ENCODE measurements at regions not wholly inside any gene's neighbourhood (a gene's known extent, or its start where the extent isn't known, plus 50 kb on each side); places are given as distances from the start of the nearest gene placed in this dataset.
"Not testable (repeated sequence)": the region's sequence is repeated elsewhere in the genome, so short reads cannot be mapped to it uniquely, and the experiment has no call there.

- ATAC-seq = no peak
- Mint-ChIP-seq H3K4me3 (no peak overlapping the region), H3K27ac (no peak overlapping the region), H3K4me1 (no peaks in the 10 kb centered on the region), H3K36me3 (ENCODE audit: low read depth) (no peaks in the 10 kb centered on the region), H3K27me3 (no peaks in the 10 kb centered on the region)
- H3K9me3 ChIP-seq (ENCODE audit: control insufficient read depth, low read length, poor library complexity, severe bottlenecking) = no peaks in the 10 kb centered on the region
- no peak for DNase-seq
Measured at GRCh38 chr4:54423066-54423465, 194.0 kb downstream of the PDGFRA start.

GRCh38 chr4:54427826-54428225, 198.7 kb downstream of the PDGFRA start:
- H3K9me3 ChIP-seq (ENCODE audit: control insufficient read depth, low read length, poor library complexity, severe bottlenecking) = no peaks in the 10 kb centered on the region
- Mint-ChIP-seq H3K27ac (no peak overlapping the region), H3K4me3 (no peak overlapping the region), H3K4me1 (no peaks in the 10 kb centered on the region), H3K27me3 (peaks cover 10% of the 10 kb centered on the region), H3K36me3 (ENCODE audit: low read depth) (no peaks in the 10 kb centered on the region)
- ATAC-seq (no peak), DNase-seq (no peak)

- H3K4me1 Mint-ChIP-seq = no peaks in the 10 kb centered on the region
- peaks cover 10% of the 10 kb centered on the region for H3K27me3 Mint-ChIP-seq
- ATAC-seq (no peak), DNase-seq (no peak)
- no peak overlapping the region for H3K27ac Mint-ChIP-seq
- no peaks in the 10 kb centered on the region for H3K9me3 ChIP-seq (ENCODE audit: control insufficient read depth, low read length, poor library complexity, severe bottlenecking)
- H3K4me3 Mint-ChIP-seq = no peak overlapping the region
- H3K36me3 Mint-ChIP-seq (ENCODE audit: low read depth) = no peaks in the 10 kb centered on the region
Measured at GRCh38 chr4:54428940-54429339, 199.8 kb downstream of the PDGFRA start.

GRCh38 chr4:54433686-54434085, 204.6 kb downstream of the PDGFRA start:
- H3K36me3 Mint-ChIP-seq (ENCODE audit: low read depth) = peaks cover 2% of the 10 kb centered on the region
- peaks cover 21% of the 10 kb centered on the region for H3K27me3 Mint-ChIP-seq
- no peak overlapping the region for H3K4me3 Mint-ChIP-seq
- no peaks in the 10 kb centered on the region for H3K4me1 Mint-ChIP-seq
- H3K9me3 ChIP-seq (ENCODE audit: control insufficient read depth, low read length, poor library complexity, severe bottlenecking) = no peaks in the 10 kb centered on the region
- H3K27ac Mint-ChIP-seq = no peak overlapping the region
- no peak for ATAC-seq
- DNase-seq = no peak

GRCh38 chr4:54439831-54440243, 210.7 kb downstream of the PDGFRA start:
- DNase-seq (no peak), ATAC-seq (peak; percentile 33)
- Mint-ChIP-seq H3K4me3 (no peak overlapping the region), H3K27me3 (peaks cover 40% of the 10 kb centered on the region), H3K36me3 (ENCODE audit: low read depth) (peaks cover 2% of the 10 kb centered on the region), H3K27ac (no peak overlapping the region), H3K4me1 (no peaks in the 10 kb centered on the region)
- no peaks in the 10 kb centered on the region for H3K9me3 ChIP-seq (ENCODE audit: control insufficient read depth, low read length, poor library complexity, severe bottlenecking)

- Mint-ChIP-seq H3K36me3 (ENCODE audit: low read depth) (peaks cover 2% of the 10 kb centered on the region), H3K4me1 (no peaks in the 10 kb centered on the region), H3K4me3 (no peak overlapping the region), H3K27ac (no peak overlapping the region), H3K27me3 (peaks cover 40% of the 10 kb centered on the region)
- ATAC-seq (no peak), DNase-seq (no peak)
- H3K9me3 ChIP-seq (ENCODE audit: control insufficient read depth, low read length, poor library complexity, severe bottlenecking) = no peaks in the 10 kb centered on the region
Measured at GRCh38 chr4:54440394-54441136, 211.5 kb downstream of the PDGFRA start.

- ATAC-seq (no peak), DNase-seq (no peak)
- H3K9me3 ChIP-seq (ENCODE audit: control insufficient read depth, low read length, poor library complexity, severe bottlenecking) = no peaks in the 10 kb centered on the region
- Mint-ChIP-seq H3K4me3 (no peak overlapping the region), H3K27me3 (peaks cover 21% of the 10 kb centered on the region), H3K36me3 (ENCODE audit: low read depth) (no peaks in the 10 kb centered on the region), H3K27ac (no peak overlapping the region), H3K4me1 (no peaks in the 10 kb centered on the region)
Measured at GRCh38 chr4:54445866-54446265, 211.9 kb upstream of the KIT start.

GRCh38 chr4:54446581-54446980, 211.2 kb upstream of the KIT start:
- Mint-ChIP-seq H3K36me3 (ENCODE audit: low read depth) (no peaks in the 10 kb centered on the region), H3K4me1 (no peaks in the 10 kb centered on the region), H3K27ac (no peak overlapping the region), H3K4me3 (no peak overlapping the region), H3K27me3 (peaks cover 21% of the 10 kb centered on the region)
- no peaks in the 10 kb centered on the region for H3K9me3 ChIP-seq (ENCODE audit: control insufficient read depth, low read length, poor library complexity, severe bottlenecking)
- no peak for DNase-seq
- no peak for ATAC-seq

GRCh38 chr4:54447304-54447703, 210.5 kb upstream of the KIT start:
- Mint-ChIP-seq H3K27me3 (peaks cover 15% of the 10 kb centered on the region), H3K4me1 (no peaks in the 10 kb centered on the region), H3K4me3 (no peak overlapping the region), H3K27ac (no peak overlapping the region), H3K36me3 (ENCODE audit: low read depth) (no peaks in the 10 kb centered on the region)
- H3K9me3 ChIP-seq (ENCODE audit: control insufficient read depth, low read length, poor library complexity, severe bottlenecking) = no peaks in the 10 kb centered on the region
- DNase-seq (no peak), ATAC-seq (no peak)

- H3K9me3 ChIP-seq (ENCODE audit: control insufficient read depth, low read length, poor library complexity, severe bottlenecking) = no peaks in the 10 kb centered on the region
- no peaks in the 10 kb centered on the region for H3K27me3 Mint-ChIP-seq
- DNase-seq (no peak), ATAC-seq (no peak)
- no peak overlapping the region for H3K4me3 Mint-ChIP-seq
- no peak overlapping the region for H3K27ac Mint-ChIP-seq
- no peaks in the 10 kb centered on the region for H3K4me1 Mint-ChIP-seq
- no peaks in the 10 kb centered on the region for H3K36me3 Mint-ChIP-seq (ENCODE audit: low read depth)
Measured at GRCh38 chr4:54449999-54450398, 207.8 kb upstream of the KIT start.

- not testable (repeated sequence) for H3K36me3 Mint-ChIP-seq (ENCODE audit: low read depth); DNase-seq; ATAC-seq; H3K4me3 Mint-ChIP-seq; H3K27ac Mint-ChIP-seq; H3K27me3 Mint-ChIP-seq; H3K4me1 Mint-ChIP-seq; H3K9me3 ChIP-seq (ENCODE audit: control insufficient read depth, low read length, poor library complexity, severe bottlenecking)
Measured at GRCh38 chr4:54466960-54467359, 190.8 kb upstream of the KIT start.

- no peaks in the 10 kb centered on the region for H3K36me3 Mint-ChIP-seq (ENCODE audit: low read depth)
- ATAC-seq = no peak
- no peak overlapping the region for H3K27ac Mint-ChIP-seq
- DNase-seq = no peak
- no peak overlapping the region for H3K4me3 Mint-ChIP-seq
- H3K9me3 ChIP-seq (ENCODE audit: control insufficient read depth, low read length, poor library complexity, severe bottlenecking) = no peaks in the 10 kb centered on the region
- no peaks in the 10 kb centered on the region for H3K27me3 Mint-ChIP-seq
- no peaks in the 10 kb centered on the region for H3K4me1 Mint-ChIP-seq
Measured at GRCh38 chr4:54473077-54473545, 184.6 kb upstream of the KIT start.

GRCh38 chr4:54473798-54474197, 184.0 kb upstream of the KIT start:
- Mint-ChIP-seq H3K27ac (no peak overlapping the region), H3K4me3 (no peak overlapping the region), H3K27me3 (no peaks in the 10 kb centered on the region), H3K4me1 (no peaks in the 10 kb centered on the region), H3K36me3 (ENCODE audit: low read depth) (no peaks in the 10 kb centered on the region)
- ATAC-seq = no peak
- no peak for DNase-seq
- H3K9me3 ChIP-seq (ENCODE audit: control insufficient read depth, low read length, poor library complexity, severe bottlenecking) = no peaks in the 10 kb centered on the region

- Mint-ChIP-seq H3K27me3 (no peaks in the 10 kb centered on the region), H3K4me3 (no peak overlapping the region), H3K4me1 (no peaks in the 10 kb centered on the region), H3K27ac (no peak overlapping the region), H3K36me3 (ENCODE audit: low read depth) (no peaks in the 10 kb centered on the region)
- no peaks in the 10 kb centered on the region for H3K9me3 ChIP-seq (ENCODE audit: control insufficient read depth, low read length, poor library complexity, severe bottlenecking)
- DNase-seq (no peak), ATAC-seq (no peak)
Measured at GRCh38 chr4:54475546-54475945, 182.2 kb upstream of the KIT start.

Data from T-helper 17 cell (primary cell).